OCI-LY7 (cell line): ENCODE measurements at regions not wholly inside any gene's neighbourhood (a gene's known extent, or its start where the extent isn't known, plus 50 kb on each side); places are given as distances from the start of the nearest gene placed in this dataset.
"Not testable (repeated sequence)": the region's sequence is repeated elsewhere in the genome, so short reads cannot be mapped to it uniquely, and the experiment has no call there.

Source experiments
- BruUV-seq: library from RNA; stranded (reverse); fragments of 400-500 nt; replicated peaks from 2 replicates; lab custom pipeline; 2021; lab: Mats Ljungman, UMichigan
- CTCF ChIA-PET: fragments of 300-600 bp; sonication (Branson Sonifier 250); formaldehyde crosslinking; loops from one replicate; lab custom pipeline; 2022; ENCODE audit warnings: antibody characterized with exemption; ENCODE audit not compliant: unreplicated experiment; lab: Charles Lee
- POLR2A ChIA-PET: fragments of 300-600 bp; sonication (Branson Sonifier 250); formaldehyde crosslinking; loops from one replicate; lab custom pipeline; 2022; ENCODE audit warnings: antibody characterized with exemption; lab: Charles Lee
- DNase-seq: peaks from one replicate; pipeline ENCODE4 v3.0.0-alpha.2; 2015; ENCODE audit warnings: low spot score
- H2AFZ ChIP-seq: fragments of 200-600 bp; sonication (generic), shearing (Covaris generic); 2 replicates; pipeline ENCODE4 v1.6.1; 2014; ENCODE audit warnings: mild to moderate bottlenecking, antibody characterized with exemption, low read length, moderate library complexity
- H3K27ac ChIP-seq: fragments of 200-600 bp; sonication (generic); 2 replicates; pipeline ENCODE4 v1.5.1; 2014; ENCODE audit warnings: mixed run types, low read depth, mild to moderate bottlenecking, moderate library complexity, low read length, inconsistent platforms; ENCODE audit not compliant: poor library complexity, severe bottlenecking
- H3K36me3 ChIP-seq: fragments of 200-600 bp; sonication (generic); 2 replicates; pipeline ENCODE4 v1.6.1; 2014; ENCODE audit warnings: mild to moderate bottlenecking, antibody characterized with exemption, low read length, moderate library complexity, mixed read lengths; ENCODE audit not compliant: insufficient read depth
- H3K4me1 ChIP-seq: fragments of 200-600 bp; sonication (generic); 2 replicates; pipeline ENCODE4 v1.5.1; 2014; ENCODE audit warnings: mild to moderate bottlenecking, low read length; ENCODE audit not compliant: insufficient read depth, poor library complexity, severe bottlenecking
- H3K4me2 ChIP-seq: fragments of 200-600 bp; sonication (generic); 2 replicates; pipeline ENCODE4 v1.6.1; 2014; ENCODE audit warnings: mild to moderate bottlenecking, low read length
- H3K4me3 ChIP-seq: fragments of 200-600 bp; sonication (generic); 2 replicates; pipeline ENCODE4 v1.5.1; 2014; ENCODE audit warnings: mild to moderate bottlenecking, low read depth, low read length; ENCODE audit not compliant: poor library complexity, severe bottlenecking
- H3K79me2 ChIP-seq: fragments of 200-600 bp; sonication (generic); 2 replicates; pipeline ENCODE4 v1.6.1; 2016; ENCODE audit warnings: low read depth, mild to moderate bottlenecking, low read length, moderate library complexity, mixed read lengths; ENCODE audit not compliant: insufficient read depth
- H3K9me2 ChIP-seq: fragments of 200-600 bp; sonication (generic); 2 replicates; pipeline ENCODE4 v1.6.1; 2016; ENCODE audit warnings: mild to moderate bottlenecking, low read length, mixed read lengths; ENCODE audit not compliant: insufficient read depth
- H3K9me3 ChIP-seq: fragments of 200-600 bp; sonication (generic); 2 replicates; pipeline ENCODE4 v1.6.1; 2014; ENCODE audit warnings: mild to moderate bottlenecking, mixed run types, low read length, mixed read lengths
- H4K20me1 ChIP-seq: fragments of 200-600 bp; sonication (generic); 2 replicates; pipeline ENCODE4 v1.6.1; 2014; ENCODE audit warnings: mild to moderate bottlenecking, antibody characterized with exemption, low read length, moderate library complexity, mixed read lengths; ENCODE audit not compliant: insufficient read depth
- CTCF ChIP-seq: fragments of 200-600 bp; sonication (generic); conservative IDR thresholded peaks from 2 replicates; pipeline ENCODE4 v1.5.1; 2014; ENCODE audit warnings: mild to moderate bottlenecking, antibody characterized with exemption, low read length, moderate library complexity, mixed read lengths
- EZH2phosphoT487 ChIP-seq: fragments of 200-600 bp; sonication (generic); IDR thresholded peaks from 2 replicates; pipeline ENCODE4 v1.6.1; 2018; ENCODE audit warnings: low read depth, borderline replicate concordance, mild to moderate bottlenecking, mixed run types, antibody characterized with exemption, low read length, moderate library complexity, mixed read lengths
- intact Hi-C: fragments of 100-400 bp; cut with micrococcal nuclease; formaldehyde crosslinking; loops from one replicate; pipeline ENCODE4 v1.10.0; 2022; ENCODE audit not compliant: unreplicated experiment

GRCh38 chr4:54449999-54450398 lies 207.8 kb upstream of the KIT start:
- DNase-seq = no peak
- Histone ChIP-seq H3K4me2 (no peak overlapping the region), H3K36me3 (no peaks in the 10 kb centered on the region), H3K4me1 (no peaks in the 10 kb centered on the region), H3K27ac (no peak overlapping the region), H4K20me1 (no peaks in the 10 kb centered on the region), H3K9me2 (no peaks in the 10 kb centered on the region), H3K4me3 (no peak overlapping the region), H3K79me2 (no peaks in the 10 kb centered on the region), H3K9me3 (no peaks in the 10 kb centered on the region), H2AFZ (no peak overlapping the region)
- ChIA-PET POLR2A (no interaction called here), CTCF (no interaction called here)
- TF ChIP-seq EZH2phosphoT487 (no peak), CTCF (no peak)
- BruUV-seq = no TSS peak
- intact Hi-C loops = no loop called here

GRCh38 chr4:54466960-54467359 lies 190.8 kb upstream of the KIT start:
- H3K4me2 ChIP-seq, H3K27ac ChIP-seq, H2AFZ ChIP-seq, CTCF ChIA-PET, POLR2A ChIA-PET, intact Hi-C loops, H3K4me1 ChIP-seq, DNase-seq, H3K79me2 ChIP-seq, H3K9me3 ChIP-seq, H3K36me3 ChIP-seq, H3K9me2 ChIP-seq, H3K4me3 ChIP-seq, BruUV-seq, H4K20me1 ChIP-seq: not testable (repeated sequence)

- H3K4me1 ChIP-seq = no peaks in the 10 kb centered on the region
- H3K9me3 ChIP-seq = no peaks in the 10 kb centered on the region
- no peaks in the 10 kb centered on the region for H3K79me2 ChIP-seq
- CTCF ChIA-PET = no interaction called here
- H3K36me3 ChIP-seq = no peaks in the 10 kb centered on the region
- no peaks in the 10 kb centered on the region for H3K9me2 ChIP-seq
- H3K4me2 ChIP-seq = no peak overlapping the region
- intact Hi-C loops = no loop called here
- TF ChIP-seq EZH2phosphoT487 (no peak), CTCF (no peak)
- no peaks in the 10 kb centered on the region for H4K20me1 ChIP-seq
- BruUV-seq = no TSS peak
- H3K27ac ChIP-seq = no peak overlapping the region
- no peak overlapping the region for H2AFZ ChIP-seq
- no peak overlapping the region for H3K4me3 ChIP-seq
- POLR2A ChIA-PET = interaction anchor here (1.3 kb wide), 1 partner anchor 20 kb away, joined by 6 read pairs; no protein-coding TSS in a partner anchor
- no peak for DNase-seq
Observed at GRCh38 chr4:54473077-54473545, 184.6 kb upstream of the KIT start.
